Ovary (tissue), 3 donors: ENCODE measurements at regions not wholly inside any gene's neighbourhood (a gene's known extent, or its start where the extent isn't known, plus 50 kb on each side); places are given as distances from the start of the nearest gene placed in this dataset.

Experiments used
- CTCF ChIP-seq, 3 donors: fragments of 450-650 bp in 2 of 3; fragments of 200-600 bp in 1 of 3; IDR thresholded peaks; one replicate each; pipeline versions ENCODE4 v1.5.1 to v1.8.0; 2016 to 2022; ENCODE audit warnings: antibody characterized with exemption in 3 of 3, mild to moderate bottlenecking in 1 of 3
- POLR2A ChIP-seq: fragments of 450-650 bp; IDR thresholded peaks from one replicate; pipeline ENCODE4 v1.6.1; 2017; ENCODE audit warnings: antibody characterized with exemption, mild to moderate bottlenecking, moderate library complexity
- donor health status: DM: no; HTN: no; CAD: no.

- TF ChIP-seq CTCF (IDR thresholded peaks at IDR 0.05) (no peak), POLR2A (no peak)
Observed at GRCh38 chr10:29923416-29923965, 135.9 kb downstream of the JCAD start.
